Astrocyte (in vitro differentiated cells and primary cell): ENCODE measurements at regions not wholly inside any gene's neighbourhood (a gene's known extent, or its start where the extent isn't known, plus 50 kb on each side); places are given as distances from the start of the nearest gene placed in this dataset.
"Not testable (repeated sequence)": the region's sequence is repeated elsewhere in the genome, so short reads cannot be mapped to it uniquely, and the experiment has no call there.

Source experiments
- CTCF ChIP-seq: IDR thresholded peaks from 2 replicates; pipeline ENCODE4 v1.5.1; 2011; ENCODE audit warnings: low read depth, mild to moderate bottlenecking, inconsistent platforms, low read length, moderate library complexity; ENCODE audit not compliant: insufficient read depth
- EZH2 ChIP-seq: IDR thresholded peaks from 2 replicates; pipeline ENCODE4 v1.6.1; 2012; ENCODE audit warnings: mild to moderate bottlenecking, low read length, inconsistent platforms; ENCODE audit not compliant: insufficient read depth

DNA sequence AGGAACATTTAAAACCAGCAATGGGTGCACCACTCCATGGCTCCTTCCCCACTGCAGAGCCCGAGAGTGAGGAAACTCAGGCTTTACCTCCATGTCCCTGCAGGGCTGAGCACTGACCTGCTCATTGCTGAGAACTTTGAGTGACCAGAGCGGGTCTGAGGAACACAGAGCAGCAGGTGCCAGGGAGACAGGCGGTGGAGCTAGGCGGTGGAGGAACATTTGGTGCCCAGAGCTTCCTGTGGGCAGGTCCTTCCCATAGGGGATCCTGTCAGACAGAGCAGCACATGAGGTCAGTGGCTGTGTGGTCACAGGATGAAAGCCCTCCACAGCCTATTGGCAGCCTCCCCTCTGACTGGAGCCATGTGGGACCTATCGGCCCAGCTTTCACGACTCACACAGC is 538.5 kb downstream of the RPIA start:
- not testable (repeated sequence) for TF ChIP-seq CTCF, EZH2
